ENCODE measurements at regions not wholly inside any gene's neighbourhood (a gene's known extent, or its start where the extent isn't known, plus 50 kb on each side); places are given as distances from the start of the nearest gene placed in this dataset.

GRCh38 chr7:415646-416525, 103.8 kb downstream of the PDGFA start:
- TF ChIP-seq EZH2phosphoT487 (IDR thresholded peaks at IDR 0.05; ENCODE audit: borderline replicate concordance), result no peak
- no peak for TF ChIP-seq MAX (IDR thresholded peaks at IDR 0.05)
- TF ChIP-seq REST (IDR thresholded peaks at IDR 0.05; ENCODE audit: low read depth), result no peak
- no peak for TF ChIP-seq RAD21 (IDR thresholded peaks at IDR 0.05; ENCODE audit: low read depth)
- no peak for TF ChIP-seq TCF7L2 (IDR thresholded peaks at IDR 0.05; ENCODE audit: borderline replicate concordance, extremely low read depth, insufficient read depth, insufficient read length)
- TF ChIP-seq EZH2 (IDR thresholded peaks at IDR 0.05), result no peak
- TF ChIP-seq ZFX (IDR thresholded peaks at IDR 0.05), result no peak
- no peak for TF ChIP-seq POLR2AphosphoS5 (IDR thresholded peaks at IDR 0.05; ENCODE audit: low read depth, low read length)
- no peak for TF ChIP-seq ZNF274 (IDR thresholded peaks at IDR 0.05; ENCODE audit: low read depth, low read length)
- no peak for TF ChIP-seq EGR1 (IDR thresholded peaks at IDR 0.05; ENCODE audit: low read depth)
- TF ChIP-seq CBX3 (IDR thresholded peaks at IDR 0.05; ENCODE audit: low read depth), result no peak
- no peak for TF ChIP-seq YY1 (IDR thresholded peaks at IDR 0.05; ENCODE audit: extremely low read depth, insufficient replicate concordance, low read depth, low read length)
- ChIA-PET RAD21 (ENCODE audit: low non-redundant PET in 1 of 2, low total read pairs in 2 of 2, uncharacterized antibody in 2 of 2, unreplicated experiment in 2 of 2) (no interaction called here), CTCF (no interaction called here), POLR2A (no interaction called here)
- Histone ChIP-seq H3K4me1 (ENCODE audit: control insufficient read depth in 1 of 2, insufficient read depth in 2 of 2, low read length in 2 of 2) (no peaks in the 10 kb centered on the region), H3K4me3 (replicated peaks in 1 of 2; ENCODE audit: low read depth in 1 of 2, low read length in 2 of 2) (no peak overlapping the region), H3K9me2 (ENCODE audit: insufficient read depth) (no peaks in the 10 kb centered on the region), H3K79me2 (ENCODE audit: insufficient read depth, low read length) (no peaks in the 10 kb centered on the region), H3K9me3 (ENCODE audit: control insufficient read depth in 1 of 2, insufficient read depth in 1 of 2, low read depth in 1 of 2, low read length in 2 of 2) (peaks cover 0 to 8% of the 10 kb centered on the region in 2 experiments; a peak in 2 of 4 replicates), H3K4me2 (ENCODE audit: low read length) (no peak overlapping the region), H2AFZ (ENCODE audit: low read depth, low read length, poor library complexity, severe bottlenecking) (no peak overlapping the region), H3K9ac (ENCODE audit: low read length) (no peak overlapping the region), H3K27me3 (ENCODE audit: insufficient read depth, low read length) (no peaks in the 10 kb centered on the region), H3K36me3 (ENCODE audit: control insufficient read depth in 1 of 2, insufficient read depth in 2 of 2, low read length in 2 of 2) (no peaks in the 10 kb centered on the region), H3K27ac (ENCODE audit: low read depth, low read length) (no peak overlapping the region), H4K20me1 (ENCODE audit: insufficient read depth) (no peaks in the 10 kb centered on the region)
- DNase-seq (ENCODE audit: low read depth, low spot score) (no peak), ATAC-seq (no peak)
- BruUV-seq (replicated peaks), result no TSS peak
- intact Hi-C loops (cut with micrococcal nuclease), result no loop called here
